K562 (cell line): ENCODE measurements at regions not wholly inside any gene's neighbourhood (a gene's known extent, or its start where the extent isn't known, plus 50 kb on each side); places are given as distances from the start of the nearest gene placed in this dataset.

Experiments used
- ATAC-seq: fragments of 200-7000 bp; cut with Tn5 transposase; 3 replicates; pipeline ENCODE4 v1.9.1; 2020; ENCODE audit warnings: moderate library complexity
- BruUV-seq: library from RNA; stranded (reverse); fragments of 400-500 nt; replicated peaks from 2 replicates; lab custom pipeline; 2021; lab: Mats Ljungman, UMichigan
- CTCF ChIA-PET: fragments of 300-600 bp; formaldehyde crosslinking; extraction: SDS; loops from one replicate; lab custom pipeline; 2021; ENCODE audit warnings: low intra/inter-chr PET ratio; lab: Yijun Ruan, JAX
- POLR2A ChIA-PET: fragments of 300-600, 350-650 bp; sonication (Branson Sonifier 250); formaldehyde crosslinking; extraction: SDS; loops from one replicate; lab custom pipeline; 2021; ENCODE audit warnings: antibody characterized with exemption, inconsistent platforms; lab: Yijun Ruan, JAX
- DNase-seq, 4 experiments: peaks; one replicate each; pipeline versions ENCODE4 v3.0.0 to v3.0.0-alpha.2; 2011 to 2018; ENCODE audit warnings: low spot score in 3 of 4, mixed read lengths in 3 of 4; ENCODE audit errors: extremely low read depth in 1 of 4
- FAIRE-seq: peaks from 2 replicates; lab custom pipeline; 2011; peaks lifted over from hg19 to GRCh38; lab: Jason Lieb, UNC
- H2AFZ ChIP-seq: 2 replicates; pipeline ENCODE4 v1.6.0; 2011; ENCODE audit warnings: low read depth, low read length, control low read depth, inconsistent platforms
- H3K27ac ChIP-seq: fragments of 200-600 bp; 3 replicates; pipeline ENCODE4 v1.8.0; 2011; ENCODE audit warnings: low read depth, mild to moderate bottlenecking, control low read depth, inconsistent platforms, low read length, moderate library complexity, mixed read lengths; ENCODE audit errors: extremely low read depth
- H3K27me3 ChIP-seq, 2 experiments: fragments of 300-600 bp in 1 of 2; 2 replicates in 1 of 2; 3 replicates in 1 of 2; pipeline versions ENCODE4 v1.6.0 to v1.8.0; 2011; ENCODE audit warnings: inconsistent platforms in 2 of 2, low read length in 2 of 2, mild to moderate bottlenecking in 1 of 2, mixed read lengths in 1 of 2, moderate library complexity in 1 of 2; ENCODE audit not compliant: control insufficient read depth in 2 of 2, insufficient read depth in 2 of 2
- H3K36me3 ChIP-seq: fragments of 300-600 bp; 3 replicates; pipeline ENCODE4 v1.8.0; 2011; ENCODE audit warnings: mild to moderate bottlenecking, low read length, inconsistent platforms; ENCODE audit not compliant: control insufficient read depth, insufficient read depth
- H3K4me1 ChIP-seq, 2 experiments: fragments of 200-600 bp in 1 of 2; replicated peaks in 1 of 2; 2 replicates in 1 of 2; 3 replicates in 1 of 2; pipeline versions ENCODE4 v1.5.1 to v1.8.0; 2011; ENCODE audit warnings: inconsistent platforms in 2 of 2, low read length in 2 of 2, mild to moderate bottlenecking in 1 of 2, mixed read lengths in 1 of 2, moderate library complexity in 1 of 2; ENCODE audit not compliant: control insufficient read depth in 2 of 2, insufficient read depth in 2 of 2
- H3K4me2 ChIP-seq: 2 replicates; pipeline ENCODE4 v1.6.1; 2011; ENCODE audit warnings: low read length, control low read depth, inconsistent platforms, mixed read lengths; ENCODE audit not compliant: insufficient read depth
- H3K4me3 ChIP-seq: fragments of 200-600 bp; sonication (generic), shearing (Covaris generic); 2 replicates; pipeline ENCODE4 v1.5.1; 2016; ENCODE audit warnings: control low read depth, inconsistent platforms
- H3K79me2 ChIP-seq: fragments of 200-600 bp; 3 replicates; pipeline ENCODE4 v1.8.0; 2011; ENCODE audit warnings: low read length, inconsistent platforms; ENCODE audit not compliant: control insufficient read depth, insufficient read depth
- H3K9ac ChIP-seq, 2 experiments: 2 replicates each; pipeline versions ENCODE4 v1.6.0 to v1.6.1; 2011; ENCODE audit warnings: low read depth in 2 of 2, low read length in 2 of 2, control low read depth in 1 of 2, inconsistent platforms in 1 of 2, mild to moderate bottlenecking in 1 of 2, mixed read lengths in 1 of 2; ENCODE audit not compliant: insufficient read depth in 1 of 2
- H3K9me1 ChIP-seq: one replicate; pipeline ENCODE4 v1.6.0; 2011; ENCODE audit warnings: inconsistent platforms, mild to moderate bottlenecking, low read length, moderate library complexity; ENCODE audit not compliant: control insufficient read depth, insufficient read depth
- H3K9me3 ChIP-seq: replicated peaks from 2 replicates; pipeline ENCODE4 v1.5.1; 2011; ENCODE audit warnings: low read depth, low read length, inconsistent platforms; ENCODE audit not compliant: control insufficient read depth, insufficient read depth
- H4K20me1 ChIP-seq: replicated peaks from 2 replicates; pipeline ENCODE4 v1.6.1; 2011; ENCODE audit warnings: low read length, inconsistent platforms, mixed read lengths; ENCODE audit not compliant: control insufficient read depth, insufficient read depth
- E2F5 ChIP-seq: sonication (generic); formaldehyde crosslinking; IDR thresholded peaks from 2 replicates; pipeline ENCODE4 v1.8.0; 2022; ENCODE audit warnings: mild to moderate bottlenecking, missing genetic modification reagents
- E2F6 ChIP-seq, 2 experiments: IDR thresholded peaks; 2 replicates each; pipeline ENCODE4 v1.6.1; 2011; ENCODE audit warnings: borderline replicate concordance in 1 of 2, control low read depth in 1 of 2, low read depth in 1 of 2, low read length in 1 of 2, mild to moderate bottlenecking in 1 of 2, mixed read lengths in 1 of 2, moderate library complexity in 1 of 2; ENCODE audit not compliant: insufficient read depth in 1 of 2, insufficient read length in 1 of 2, poor library complexity in 1 of 2, severe bottlenecking in 1 of 2; ENCODE audit errors: extremely low read depth in 1 of 2
- ELF2 ChIP-seq: fragments of 250-450 bp; sonication (Bioruptor Pico); IDR thresholded peaks from 2 replicates; pipeline ENCODE4 v1.5.0; 2021; ENCODE audit warnings: mild to moderate bottlenecking
- NR3C1 ChIP-seq: sonication (generic); formaldehyde crosslinking; IDR thresholded peaks from 2 replicates; pipeline ENCODE4 v1.8.1; 2022; ENCODE audit warnings: missing genetic modification reagents
- POLR2B ChIP-seq: fragments of 450-650 bp; IDR thresholded peaks from 2 replicates; pipeline ENCODE4 v1.6.1; 2018; ENCODE audit warnings: low read depth; ENCODE audit not compliant: partially characterized antibody
- PRPF4 ChIP-seq: fragments of 200-400 bp; formaldehyde crosslinking; IDR thresholded peaks from one replicate; pipeline ENCODE4 v1.6.1; 2017; ENCODE audit warnings: low read length, low read depth, mild to moderate bottlenecking; ENCODE audit not compliant: insufficient read depth, poor library complexity, severe bottlenecking
- RBBP5 ChIP-seq: fragments of 200-600 bp; sonication (generic); IDR thresholded peaks from 2 replicates; pipeline ENCODE4 v1.6.1; 2012; ENCODE audit warnings: borderline replicate concordance, mild to moderate bottlenecking, low read length, control low read depth, inconsistent platforms; ENCODE audit not compliant: insufficient read depth, poor library complexity, severe bottlenecking
- ZNF239 ChIP-seq: fragments of 250-450 bp; sonication (Bioruptor Pico); IDR thresholded peaks from 2 replicates; pipeline ENCODE4 v1.4.0; 2020; ENCODE audit warnings: mild to moderate bottlenecking
- ZNF280B ChIP-seq: fragments of 250-450 bp; sonication (Bioruptor Pico); IDR thresholded peaks from 2 replicates; pipeline ENCODE4 v1.5.1; 2021; ENCODE audit warnings: mild to moderate bottlenecking
- ZNF780A ChIP-seq: fragments of 250-450 bp; sonication (Bioruptor Pico); IDR thresholded peaks from 2 replicates; pipeline ENCODE4 v1.5.0; 2021; ENCODE audit warnings: mild to moderate bottlenecking
- WGBS: fragments of 100-300 bp; shearing (Covaris generic); methylation state at CpG from one replicate; pipeline ENCODE4 v1.1.6; 2016; ENCODE audit warnings: low coverage, mixed read lengths; ENCODE audit not compliant: insufficient coverage; ENCODE audit errors: missing lambda C conversion rate; 5-methylcytosine and 5-hydroxymethylcytosine counted together
- in situ Hi-C: fragments of 300-500 bp; cut with MboI; formaldehyde crosslinking; loops from 4 replicates; pipeline ENCODE4 v1.15.0; 2018; ENCODE audit warnings: inconsistent platforms, mixed read lengths
- intact Hi-C: fragments of 100-400 bp; cut with micrococcal nuclease; formaldehyde crosslinking; loops from 2 replicates; pipeline ENCODE4 v1.14.2; 2022

- no peak overlapping the region for H2AFZ ChIP-seq
- no peak overlapping the region for H3K9ac ChIP-seq
- H3K27me3 ChIP-seq, result no peaks in the 10 kb centered on the region
- no peaks in the 10 kb centered on the region for H3K9me1 ChIP-seq
- H4K20me1 ChIP-seq, result no peaks in the 10 kb centered on the region
- no peak overlapping the region for H3K4me3 ChIP-seq
- no peak for FAIRE-seq
- no peaks in the 10 kb centered on the region for H3K36me3 ChIP-seq
- H3K27ac ChIP-seq, result no peak overlapping the region
- ChIA-PET POLR2A (no interaction called here), CTCF (no interaction called here)
- 0% methylated on average over 3 of the region's 3 CpGs for WGBS
- TF ChIP-seq ZNF239 (CRISPR knock-in tag) (no peak), ZNF280B (CRISPR knock-in tag) (no peak), E2F6 (IDR thresholded peaks at IDR 0.05; ENCODE audit: borderline replicate concordance in 1 of 2, extremely low read depth in 1 of 2, insufficient read depth in 1 of 2, insufficient read length in 1 of 2, low read depth in 1 of 2, low read length in 1 of 2, poor library complexity in 1 of 2, severe bottlenecking in 1 of 2) (no peak), NR3C1 (CRISPR knock-in tag) (no peak), PRPF4 (no peak), ZNF780A (CRISPR knock-in tag) (no peak), E2F5 (CRISPR knock-in tag) (no peak), RBBP5 (no peak), ELF2 (CRISPR knock-in tag) (no peak), POLR2B (no peak)
- ATAC-seq, result no peak
- no peak for DNase-seq
- no peaks in the 10 kb centered on the region for H3K79me2 ChIP-seq
- BruUV-seq, result no TSS peak
- in situ Hi-C loops (no loop called here), intact Hi-C loops (no loop called here)
- H3K4me2 ChIP-seq, result no peak overlapping the region
- no peaks in the 10 kb centered on the region for H3K4me1 ChIP-seq
- no peaks in the 10 kb centered on the region; the same call in 1 of the 2 replicates for H3K9me3 ChIP-seq
Observed at GRCh38 chr3:168812234-168812633, 716.5 kb upstream of the GOLIM4 start.
